H4 (cell line): ENCODE measurements at regions not wholly inside any gene's neighbourhood (a gene's known extent, or its start where the extent isn't known, plus 50 kb on each side); places are given as distances from the start of the nearest gene placed in this dataset.
"Not testable (repeated sequence)": the region's sequence is repeated elsewhere in the genome, so short reads cannot be mapped to it uniquely, and the experiment has no call there.

ENCODE experiments used
- DNase-seq: peaks from one replicate; pipeline ENCODE4 v3.0.0-alpha.2; 2015; ENCODE audit warnings: low spot score

- not testable (repeated sequence) for DNase-seq
Measured at GRCh38 chr11:112714340-112714739, 246.9 kb upstream of the NCAM1 start.

DNA sequence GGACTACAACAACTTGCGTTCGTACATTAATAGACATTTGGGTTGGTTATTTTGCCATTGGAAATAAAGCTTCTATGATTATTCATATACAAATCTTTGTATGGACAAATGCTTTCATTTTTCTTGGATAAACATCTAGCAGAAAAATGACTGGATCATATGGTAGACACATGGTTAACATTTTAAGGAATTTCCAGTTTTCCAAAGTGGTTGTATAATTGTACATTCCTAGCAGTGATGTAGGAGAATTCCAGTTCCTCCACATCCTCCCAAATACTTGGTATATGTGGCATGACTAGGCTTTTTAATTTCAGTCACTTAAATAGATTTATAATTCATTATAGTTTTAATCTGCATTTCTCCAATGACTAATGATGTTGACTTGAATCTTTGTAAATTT is 246.2 kb upstream of the NCAM1 start:
- no peak for DNase-seq

DNA sequence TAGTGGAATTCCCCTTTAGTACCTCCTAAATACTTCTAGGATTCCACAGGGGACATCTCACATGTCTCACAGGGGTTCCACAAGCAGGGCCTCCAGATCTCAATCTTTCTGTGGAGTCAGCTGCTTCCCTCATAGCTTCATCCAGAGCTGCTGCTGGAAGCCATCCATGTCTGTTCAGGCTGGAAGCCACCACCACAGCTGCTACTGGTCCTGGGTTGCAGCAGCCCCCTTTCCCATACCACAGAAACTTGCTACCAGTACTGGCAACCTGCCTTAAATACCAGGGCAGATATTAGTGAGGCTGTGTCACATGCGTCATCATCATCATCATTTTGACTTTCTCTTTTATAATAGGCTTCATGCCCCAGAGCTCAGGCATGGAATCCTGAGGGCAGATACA is 242.7 kb upstream of the NCAM1 start:
- no peak for DNase-seq

DNA sequence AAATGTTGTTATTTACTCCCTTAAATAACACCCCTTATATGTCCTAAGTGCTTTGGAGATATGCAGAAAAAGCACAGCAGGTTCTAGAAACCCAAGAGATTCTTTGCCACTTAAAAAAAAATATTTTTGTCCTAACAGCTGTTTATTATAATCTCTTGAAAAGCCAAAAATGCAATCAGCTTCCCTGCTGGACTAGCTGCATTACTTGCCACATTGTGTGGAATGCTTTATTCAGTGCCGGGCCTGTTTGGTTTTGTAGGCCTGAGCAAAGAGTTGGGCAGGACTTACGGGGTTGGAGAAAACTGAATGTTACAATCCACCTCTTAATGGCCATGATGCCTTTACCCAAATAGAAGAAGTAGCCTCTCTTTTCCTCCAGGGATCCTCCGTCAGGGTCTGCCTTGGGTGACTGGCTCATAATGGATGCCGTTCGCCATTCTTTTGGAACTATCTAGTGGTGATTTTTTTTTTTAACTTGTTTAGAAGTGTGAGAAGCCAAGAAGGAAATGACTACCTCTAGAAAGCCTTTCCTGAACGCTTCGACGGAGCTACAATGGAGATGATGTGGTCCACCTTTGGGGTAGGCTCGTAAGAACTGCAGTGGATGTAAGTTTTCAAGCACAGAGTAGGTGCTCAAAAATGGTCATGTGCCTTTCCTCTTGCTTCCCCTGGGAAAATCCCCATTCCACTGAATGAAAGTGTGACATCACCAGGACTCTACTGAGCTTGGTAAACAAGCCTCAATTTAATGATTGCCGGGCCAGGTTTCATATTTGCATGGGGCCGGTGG is 241.3 kb upstream of the NCAM1 start:
- DNase-seq = no peak

- no peak for DNase-seq
Measured at GRCh38 chr11:112722148-112722547, 239.1 kb upstream of the NCAM1 start.

- no peak for DNase-seq
Measured at GRCh38 chr11:112722876-112723275, 238.3 kb upstream of the NCAM1 start.

DNA sequence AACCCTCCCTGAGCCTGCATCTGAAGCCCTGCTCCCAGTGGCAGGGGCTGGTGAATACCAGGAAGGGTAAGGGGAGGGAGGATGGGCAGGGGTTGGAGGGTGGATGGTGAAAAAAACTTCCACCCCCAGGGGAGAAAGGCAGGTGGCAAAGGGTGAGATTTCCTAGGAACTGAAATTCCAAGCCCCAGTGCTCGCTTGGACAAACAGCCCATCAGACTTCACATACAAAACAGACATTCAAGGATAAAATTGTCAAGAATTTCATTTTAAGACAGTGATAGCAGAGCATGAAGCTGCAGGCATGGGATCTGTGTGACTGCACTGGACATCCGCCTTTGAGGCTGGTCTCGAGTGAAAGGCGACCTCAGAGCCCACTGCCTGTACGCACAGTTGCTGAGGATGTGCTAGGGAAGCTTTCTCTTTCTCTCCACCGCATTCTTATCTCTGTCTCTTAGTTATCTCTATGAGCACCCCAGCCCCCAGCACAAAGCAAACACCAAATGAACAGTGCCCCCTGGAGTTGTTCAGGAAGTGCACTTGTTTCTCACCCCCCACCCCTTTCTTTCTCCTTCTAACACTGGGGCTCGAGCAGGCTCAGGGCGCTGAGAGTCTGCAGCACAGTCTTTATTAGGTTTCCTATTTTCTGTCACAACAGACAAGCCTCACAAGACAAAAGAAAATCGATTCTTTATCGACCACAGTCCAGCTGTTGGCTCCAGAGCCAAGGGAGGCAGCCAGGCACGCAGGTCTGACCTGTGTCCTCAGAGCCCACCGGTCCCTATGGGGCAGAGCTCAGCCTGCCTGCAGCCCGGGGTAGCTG is 237.3 kb upstream of the NCAM1 start:
- no peak for DNase-seq

DNA sequence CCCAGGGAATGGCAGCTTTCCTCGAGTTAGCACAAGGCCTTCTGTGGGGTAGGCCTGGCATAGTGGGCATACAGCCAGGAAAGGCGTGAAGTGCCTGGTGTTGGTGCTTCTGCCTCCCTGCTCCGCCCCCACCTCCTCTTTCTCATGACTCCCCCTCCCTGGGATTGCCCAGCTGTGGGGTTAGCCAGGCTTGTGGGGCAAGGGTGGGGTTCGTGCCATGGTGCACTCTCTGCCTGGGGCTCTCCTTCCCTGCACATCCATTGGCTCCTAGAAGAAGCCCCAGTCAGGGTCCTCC is 236.8 kb upstream of the NCAM1 start:
- DNase-seq = no peak

DNA sequence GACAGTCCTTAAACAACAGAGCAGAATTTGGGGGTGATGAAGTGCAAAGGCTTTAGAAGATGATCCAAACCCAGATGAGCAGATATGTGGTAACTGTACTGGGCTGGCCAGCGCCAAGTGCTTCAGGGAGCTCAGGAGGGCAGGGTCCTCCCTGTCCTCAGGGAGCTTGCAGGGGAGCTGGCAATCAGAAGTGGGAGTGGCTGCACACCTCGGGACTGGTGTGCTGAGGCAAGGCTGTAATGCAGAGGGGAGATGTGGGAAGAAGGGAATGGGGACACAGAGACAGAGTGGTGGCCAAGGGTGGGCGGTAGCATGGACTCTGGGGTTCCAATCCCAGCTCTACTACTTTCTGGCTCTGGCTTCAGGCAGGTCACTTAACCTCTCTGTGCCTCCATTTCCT is 235.6 kb upstream of the NCAM1 start:
- no peak for DNase-seq

GRCh38 chr11:112727341-112727841 is 233.8 kb upstream of the NCAM1 start:
- DNase-seq = no peak

DNA sequence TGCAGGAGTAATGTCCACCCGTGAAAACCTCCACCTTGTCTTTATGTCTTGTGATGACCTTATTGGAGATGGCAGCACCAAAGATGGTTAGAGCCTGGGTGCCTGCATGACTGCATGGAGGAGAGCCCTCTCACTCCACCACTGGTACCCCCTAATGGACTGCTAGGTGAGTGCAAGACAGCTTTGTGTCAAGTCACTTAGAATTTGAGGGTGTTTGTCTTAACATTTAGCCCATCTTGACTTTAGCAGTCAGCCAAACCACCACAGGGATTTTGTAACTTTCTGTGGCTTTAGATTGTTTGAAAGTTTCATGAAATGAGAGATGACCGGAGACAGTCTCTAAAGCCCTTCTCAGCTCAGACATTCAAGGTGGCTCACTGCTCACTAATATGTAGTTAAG is 232.9 kb upstream of the NCAM1 start:
- no peak for DNase-seq

- DNase-seq = no peak
Measured at GRCh38 chr11:112728716-112729115, 232.5 kb upstream of the NCAM1 start.

- no peak for DNase-seq
Measured at GRCh38 chr11:112730591-112730990, 230.6 kb upstream of the NCAM1 start.

DNA sequence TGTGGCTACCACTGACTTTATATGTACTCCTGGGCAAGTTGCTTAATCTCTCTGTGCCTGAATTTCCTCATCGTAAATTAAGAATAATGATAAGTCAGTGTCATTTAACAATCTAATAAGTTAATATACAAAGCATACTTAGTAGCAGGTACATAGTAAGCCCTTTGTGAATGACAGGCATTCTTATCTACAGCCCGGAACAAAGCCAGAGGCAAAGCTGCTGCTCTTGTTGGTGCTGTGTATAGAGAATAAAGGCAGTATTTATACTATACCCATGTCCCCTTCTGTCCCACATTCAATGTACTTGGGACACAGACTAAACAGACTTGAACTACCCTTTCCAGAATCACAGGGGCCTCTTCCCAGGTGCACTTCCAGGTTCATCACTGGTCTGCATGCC is 229.7 kb upstream of the NCAM1 start:
- no peak for DNase-seq

- DNase-seq = no peak
Measured at GRCh38 chr11:112732031-112732430, 229.2 kb upstream of the NCAM1 start.

DNA sequence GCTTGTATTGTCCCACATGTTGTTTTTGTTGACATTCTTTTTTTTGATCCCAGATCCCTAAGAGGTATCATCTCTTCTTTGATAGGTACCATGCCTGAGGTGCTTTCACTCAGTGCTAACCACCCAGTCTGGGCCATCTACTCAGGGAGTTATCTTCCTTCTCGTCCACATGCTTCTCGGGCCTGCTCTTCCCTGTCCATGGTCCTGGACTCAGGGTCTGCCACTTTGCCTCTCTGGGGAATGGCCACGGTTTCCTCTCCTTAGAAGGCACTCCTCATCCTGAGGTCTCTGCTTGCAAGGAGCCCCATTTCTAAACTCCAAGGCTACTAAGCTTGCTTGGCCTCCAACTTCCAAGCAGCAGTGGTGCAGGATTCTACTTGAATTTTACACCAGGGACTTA is 227.0 kb upstream of the NCAM1 start:
- DNase-seq = no peak

GRCh38 chr11:112735470-112735869 is 225.8 kb upstream of the NCAM1 start:
- no peak for DNase-seq

DNA sequence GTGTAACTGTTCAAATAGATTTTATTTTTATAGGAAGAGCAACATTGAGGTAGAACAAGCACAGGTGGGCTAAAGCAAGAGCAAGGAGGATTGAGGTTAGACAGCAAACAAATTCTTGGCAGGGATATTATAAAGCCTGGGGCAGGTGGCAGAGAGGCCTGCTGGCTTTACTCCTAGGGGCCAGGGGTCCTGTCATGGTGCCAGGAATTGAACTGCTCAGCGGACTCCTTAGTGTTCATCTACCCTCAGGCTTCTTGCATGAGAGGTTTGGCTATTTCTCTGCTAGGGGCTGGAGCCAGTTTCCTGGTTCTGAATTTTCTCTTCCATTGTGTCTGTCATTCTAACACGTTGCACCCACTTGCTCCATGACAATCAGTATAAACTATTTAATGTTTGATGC is 217.2 kb upstream of the NCAM1 start:
- DNase-seq = no peak

DNA sequence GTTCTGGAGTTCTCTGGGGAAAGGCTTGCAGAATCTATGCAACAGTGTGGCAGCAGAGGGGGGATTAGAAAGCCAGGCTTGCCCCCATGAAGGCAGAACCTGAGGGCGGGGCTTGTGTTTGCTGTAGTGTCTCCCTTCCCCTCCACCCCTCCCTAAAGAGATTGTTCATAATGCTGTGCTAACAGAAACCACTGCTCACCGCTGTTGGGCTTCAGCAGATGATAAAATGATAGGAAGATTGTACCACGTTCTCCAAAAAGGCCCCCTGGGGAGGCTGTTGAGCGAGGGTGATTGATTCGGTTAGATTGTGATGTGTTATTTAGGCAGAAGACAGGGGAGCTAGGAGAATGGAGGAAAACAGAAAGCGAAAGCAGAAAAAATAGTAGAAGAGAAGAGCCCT is 215.2 kb upstream of the NCAM1 start:
- DNase-seq = no peak

- DNase-seq = no peak
Measured at GRCh38 chr11:112748252-112748651, 213.0 kb upstream of the NCAM1 start.

- DNase-seq = no peak
Measured at GRCh38 chr11:112748713-112749543, 212.3 kb upstream of the NCAM1 start.

DNA sequence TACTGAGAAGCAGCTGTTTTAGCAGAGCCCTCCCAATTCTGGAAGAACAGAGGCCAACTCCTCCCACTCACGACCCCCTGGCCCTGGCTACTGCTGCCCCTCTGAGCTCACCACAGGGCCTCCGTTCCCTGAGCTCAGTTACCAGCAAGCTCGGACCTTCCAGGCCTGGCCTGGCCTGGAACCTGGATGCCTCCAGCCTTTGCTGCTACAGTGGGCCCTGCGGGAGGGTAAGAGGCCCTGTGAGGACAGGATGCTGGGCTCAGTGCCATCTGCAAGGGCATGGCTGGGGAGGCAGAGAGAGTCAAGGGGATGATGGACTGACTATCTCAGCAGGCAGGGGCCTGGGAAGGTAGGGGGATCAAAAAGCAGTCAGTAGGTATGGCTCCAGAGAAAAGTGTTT is 209.9 kb upstream of the NCAM1 start:
- no peak for DNase-seq
